DOHH2 (cell line): ENCODE measurements at regions not wholly inside any gene's neighbourhood (a gene's known extent, or its start where the extent isn't known, plus 50 kb on each side); places are given as distances from the start of the nearest gene placed in this dataset.
"Not testable (repeated sequence)": the region's sequence is repeated elsewhere in the genome, so short reads cannot be mapped to it uniquely, and the experiment has no call there.

Experiments used
- CTCF ChIP-seq: fragments of 200-600 bp; sonication (generic); IDR thresholded peaks from one replicate; pipeline ENCODE4 v1.5.1; 2014; ENCODE audit warnings: antibody characterized with exemption, mild to moderate bottlenecking, low read depth, low read length; ENCODE audit not compliant: poor library complexity, severe bottlenecking
- EZH2phosphoT487 ChIP-seq: fragments of 200-600 bp; sonication (generic); IDR thresholded peaks from 2 replicates; pipeline ENCODE4 v1.6.1; 2017; ENCODE audit warnings: borderline replicate concordance, mild to moderate bottlenecking, antibody characterized with exemption, low read length, moderate library complexity, mixed read lengths

GRCh38 chr1:120575201-120575600, 148.5 kb upstream of the NBPF26 start:
- TF ChIP-seq CTCF, EZH2phosphoT487: not testable (repeated sequence)
